A204.1 (cell line): ENCODE measurements at regions not wholly inside any gene's neighbourhood (a gene's known extent, or its start where the extent isn't known, plus 50 kb on each side); places are given as distances from the start of the nearest gene placed in this dataset.
"Not testable (repeated sequence)": the region's sequence is repeated elsewhere in the genome, so short reads cannot be mapped to it uniquely, and the experiment has no call there.

ENCODE experiments used
- FAIRE-seq: peaks from 2 replicates; lab custom pipeline; 2012; peaks lifted over from hg19 to GRCh38; lab: Jason Lieb, UNC

DNA sequence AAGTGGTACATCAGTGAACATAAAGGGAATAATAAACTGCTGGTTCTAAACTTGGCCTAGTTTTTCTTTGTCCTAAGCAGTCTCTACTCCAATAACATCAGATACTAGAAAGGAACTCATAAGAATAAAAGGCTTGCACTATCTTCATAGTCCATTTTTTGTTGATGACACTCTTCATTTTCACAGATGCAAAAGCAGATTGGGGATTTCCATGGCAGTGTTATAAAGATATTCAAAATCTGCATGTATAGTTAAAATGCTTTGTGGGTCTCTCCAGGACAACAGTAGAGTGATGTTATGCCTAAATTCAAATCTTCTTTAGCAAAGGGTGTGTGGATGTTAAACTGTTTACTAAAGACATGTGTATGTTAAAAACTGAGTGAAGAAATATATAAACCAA is 745.8 kb downstream of the TRHDE start:
- no peak for FAIRE-seq

DNA sequence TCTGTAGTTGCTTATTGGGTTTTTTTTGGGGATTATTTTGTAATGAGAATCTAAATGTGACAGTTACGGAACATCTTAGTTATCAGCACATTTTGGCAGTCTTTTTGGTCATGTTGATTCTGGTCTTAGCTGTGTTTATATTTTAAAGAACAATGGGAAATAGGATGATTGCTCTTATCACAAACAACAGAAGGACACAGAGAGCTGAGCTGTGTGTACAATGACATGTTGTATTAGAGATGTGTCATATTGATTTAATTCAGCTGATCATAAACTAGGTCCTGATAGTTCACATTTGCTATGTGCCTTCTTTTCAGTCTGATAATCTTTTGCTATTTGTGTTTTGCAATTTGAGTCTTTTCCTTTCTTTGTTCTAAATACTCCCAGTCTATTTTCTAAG is 781.7 kb downstream of the TRHDE start:
- FAIRE-seq, result no peak

DNA sequence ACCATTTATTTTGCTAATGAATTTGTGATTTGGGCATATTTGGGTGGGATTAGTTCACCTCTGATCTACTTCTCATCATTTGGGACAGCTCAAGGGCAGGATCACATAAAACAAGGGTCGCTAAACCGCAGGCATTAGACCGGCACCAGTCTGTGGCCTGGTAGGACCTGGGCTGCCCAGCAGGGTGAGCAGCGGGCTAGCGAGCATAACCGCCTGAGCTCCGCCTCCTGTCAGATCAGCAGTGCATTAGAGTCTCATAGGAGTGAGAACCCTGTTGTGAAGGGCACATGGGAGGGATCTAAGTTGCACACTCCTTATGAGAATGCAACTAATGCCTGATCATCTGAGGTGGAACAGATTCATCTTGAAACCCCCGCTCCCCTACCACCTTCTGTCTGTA is 785.3 kb downstream of the TRHDE start:
- FAIRE-seq, result no peak

DNA sequence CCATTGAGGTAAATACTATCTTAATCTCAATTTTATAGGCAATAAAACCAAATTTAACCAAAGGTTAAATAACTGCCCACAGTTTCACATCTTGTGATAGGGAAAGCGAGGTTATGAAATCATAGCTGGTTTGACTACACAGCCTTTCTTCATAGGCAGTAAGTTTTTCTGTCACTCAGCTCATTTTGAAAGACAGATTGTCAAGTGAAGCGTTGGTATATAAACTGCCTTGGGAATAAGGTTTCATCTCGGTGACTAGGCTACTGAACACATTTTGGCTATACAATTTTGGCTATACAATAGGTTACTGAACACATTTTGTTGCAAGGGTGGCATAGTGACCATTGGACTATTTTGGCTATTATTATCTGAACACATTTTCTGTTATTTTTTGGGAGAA is 793.7 kb downstream of the TRHDE start:
- FAIRE-seq, result no peak

DNA sequence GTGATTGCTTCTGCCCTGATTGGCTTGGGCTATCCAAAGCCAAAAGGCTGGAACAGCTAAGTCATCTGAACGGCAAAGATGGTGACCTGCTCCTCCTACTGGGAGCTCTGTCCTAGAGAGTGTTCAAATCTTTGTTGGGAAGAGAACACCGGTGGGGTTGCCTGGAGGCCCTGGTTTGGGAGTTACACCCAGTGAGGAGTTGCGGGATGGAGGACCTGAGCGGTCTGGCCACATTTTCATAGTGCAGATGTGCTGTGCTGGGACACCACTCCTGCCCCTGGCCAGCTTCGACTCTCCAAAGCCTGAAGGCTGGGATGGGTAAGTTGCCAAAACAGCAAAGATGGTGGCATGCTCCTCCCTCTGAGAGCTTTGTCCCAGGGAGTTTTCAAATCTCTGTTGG is 795.4 kb downstream of the TRHDE start:
- no peak for FAIRE-seq

DNA sequence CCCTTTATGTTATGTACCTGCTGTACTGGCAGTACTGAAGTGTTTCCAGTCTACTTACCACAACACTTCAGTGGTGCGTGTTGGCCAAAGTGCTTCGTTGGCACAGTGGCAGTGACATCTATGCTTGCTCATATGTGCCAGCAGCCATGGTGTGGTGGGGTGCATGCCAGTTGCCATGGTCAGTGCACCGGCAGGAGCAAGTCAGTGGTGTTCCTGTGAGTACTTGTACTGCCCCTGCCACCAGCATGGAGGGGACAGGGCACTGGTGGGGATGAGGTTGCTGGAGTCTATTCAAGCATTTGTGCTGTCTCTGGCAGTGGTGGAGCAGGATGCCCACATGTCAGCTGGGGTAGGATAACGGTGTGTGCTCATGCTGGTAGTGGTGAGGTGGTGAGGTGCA is 800.0 kb downstream of the TRHDE start:
- no peak for FAIRE-seq

DNA sequence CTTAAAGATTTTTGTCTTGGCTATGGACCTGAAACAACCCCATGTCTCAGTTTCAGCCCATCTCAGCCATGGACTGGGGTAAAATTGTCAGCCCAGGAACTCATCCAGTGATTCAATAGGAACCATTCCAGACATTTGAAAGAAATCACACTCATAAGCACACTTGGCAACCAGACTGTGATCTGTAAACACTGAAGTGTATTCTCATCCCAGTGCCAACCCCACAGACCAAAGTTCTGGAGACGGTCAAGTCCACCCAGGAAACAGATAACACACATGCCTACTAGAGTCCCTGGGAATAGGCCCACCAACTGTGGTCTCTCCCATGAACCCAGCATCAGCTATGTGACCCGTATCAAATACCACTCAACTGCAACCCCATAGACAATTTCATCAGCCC is 804.6 kb downstream of the TRHDE start:
- FAIRE-seq, result no peak

DNA sequence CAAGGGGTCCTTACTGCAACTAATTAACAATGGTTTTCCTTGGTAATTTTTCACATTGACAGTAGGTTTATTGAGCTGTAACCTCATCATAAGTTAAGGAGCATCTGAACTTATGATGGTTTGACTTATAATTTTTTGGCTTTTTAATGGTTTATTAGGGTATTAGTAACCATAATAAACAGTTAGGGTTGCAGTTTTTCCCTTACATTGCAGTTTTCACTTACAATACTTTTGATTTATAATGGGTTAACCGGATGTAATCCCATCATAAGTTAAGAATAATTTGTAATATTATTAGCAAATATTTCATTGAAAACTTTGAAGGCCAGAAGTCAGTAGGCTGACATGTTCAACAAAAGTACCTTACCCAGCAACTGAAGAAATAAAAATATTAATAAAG is 811.6 kb downstream of the TRHDE start:
- FAIRE-seq, result no peak

DNA sequence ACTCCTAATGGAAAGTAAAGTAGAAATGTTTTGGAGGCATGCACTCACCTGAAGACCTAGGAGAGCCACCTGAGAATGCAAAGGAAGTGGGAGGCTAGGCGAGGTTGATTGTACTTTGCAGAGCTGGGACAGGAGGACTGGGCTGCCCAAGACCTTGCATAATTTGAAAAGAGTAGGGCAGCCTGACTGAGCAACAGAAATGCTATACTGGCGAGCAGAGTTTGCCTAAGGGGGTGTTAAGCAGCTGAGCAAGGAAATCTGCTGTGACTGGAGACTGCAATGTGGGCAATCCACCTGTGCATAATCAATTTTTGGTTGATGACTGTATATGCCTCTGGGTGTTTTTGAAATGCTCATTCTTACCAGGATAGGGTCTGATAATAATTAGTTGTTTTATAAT is 834.1 kb downstream of the TRHDE start:
- FAIRE-seq, result no peak

DNA sequence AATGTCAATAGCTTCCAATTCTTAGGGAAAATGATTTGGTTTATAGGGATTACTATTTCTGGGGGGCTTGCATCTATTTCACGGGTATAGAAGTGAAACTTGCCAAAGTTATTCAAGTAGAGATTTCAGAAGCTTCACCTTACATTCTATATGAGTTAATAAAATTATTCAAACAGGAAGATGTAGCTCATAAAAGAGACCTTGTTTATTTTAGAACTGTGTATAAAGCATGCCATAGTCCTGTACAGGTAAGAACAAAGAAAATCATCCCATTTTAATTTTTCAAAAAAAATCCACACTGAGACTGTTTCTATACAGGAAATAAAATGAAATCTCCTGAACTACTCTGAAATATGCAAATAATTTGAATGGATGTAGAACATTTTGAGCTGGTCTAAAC is 834.7 kb downstream of the TRHDE start:
- FAIRE-seq, result no peak

DNA sequence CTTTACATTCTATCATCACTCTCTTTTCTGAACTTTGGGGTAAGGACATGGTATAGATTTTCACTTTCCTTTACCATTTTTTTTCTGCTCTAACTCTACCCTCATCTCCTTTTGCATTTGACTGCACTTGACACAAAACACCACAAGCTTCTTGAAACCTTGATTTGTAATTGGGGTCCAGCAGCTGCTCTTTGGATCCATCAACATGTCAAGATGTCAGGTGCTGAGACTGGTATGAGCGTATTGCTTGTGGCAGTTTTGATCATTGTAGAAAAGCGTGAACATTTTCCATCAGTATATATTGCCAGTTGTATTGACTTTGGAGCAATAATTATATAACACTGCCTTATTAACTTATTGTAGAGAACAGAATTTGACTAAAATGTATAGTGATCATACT is 838.6 kb downstream of the TRHDE start:
- FAIRE-seq, result no peak

DNA sequence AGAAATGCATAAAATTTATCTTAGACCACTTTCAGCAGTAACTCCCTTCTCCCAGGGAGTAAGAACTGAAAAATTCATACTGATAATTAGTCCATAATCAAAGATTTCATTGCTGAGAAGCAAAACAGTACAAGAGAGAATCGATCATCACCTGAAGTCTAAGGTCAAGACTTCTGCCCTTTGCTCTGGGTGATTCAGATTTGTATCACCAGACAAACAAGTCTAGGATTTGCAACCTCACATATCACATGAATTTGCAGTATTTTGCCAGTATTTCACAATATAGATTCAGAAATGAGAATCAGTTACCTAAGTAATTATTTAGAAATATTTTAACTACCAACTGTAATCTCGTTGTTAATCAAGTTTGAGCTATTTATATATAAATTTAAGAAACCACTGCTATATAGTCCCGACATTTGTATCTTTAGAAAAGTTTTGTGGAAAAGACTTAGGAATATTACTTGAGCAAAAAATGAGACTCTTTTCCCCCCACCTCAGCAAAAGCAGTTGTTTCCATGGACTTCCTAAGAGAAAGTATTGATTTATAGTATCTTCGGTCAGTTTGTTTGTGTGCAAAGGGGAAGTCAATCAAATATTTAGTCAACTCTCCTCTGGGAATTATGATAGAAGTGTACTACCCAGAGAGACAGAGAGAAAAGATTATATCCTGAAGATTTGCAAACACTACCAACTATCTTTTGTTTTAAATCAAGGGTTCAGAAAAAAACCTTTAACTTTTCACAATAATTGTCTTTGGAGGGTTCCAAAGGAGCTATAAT is 840.1 kb downstream of the TRHDE start:
- FAIRE-seq, result no peak

DNA sequence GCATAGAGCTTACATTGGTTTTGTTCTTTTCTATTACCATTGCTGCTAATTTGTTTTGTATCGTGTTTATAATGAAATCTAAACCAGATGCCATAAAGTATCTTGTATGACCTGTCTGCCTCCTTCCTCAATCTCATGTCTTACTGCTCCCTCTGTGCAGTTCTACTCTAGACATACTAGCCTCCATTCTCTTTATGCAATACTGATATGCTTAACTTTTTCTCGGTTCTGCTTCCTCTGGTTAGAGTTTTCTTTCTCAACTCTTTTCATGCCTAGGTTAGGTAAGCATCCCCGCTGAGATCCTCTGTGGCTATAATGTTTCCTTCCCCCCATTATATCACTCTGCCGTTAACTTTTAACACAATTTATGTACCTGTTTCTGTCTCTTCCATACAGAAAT is 852.3 kb downstream of the TRHDE start:
- FAIRE-seq, result no peak

DNA sequence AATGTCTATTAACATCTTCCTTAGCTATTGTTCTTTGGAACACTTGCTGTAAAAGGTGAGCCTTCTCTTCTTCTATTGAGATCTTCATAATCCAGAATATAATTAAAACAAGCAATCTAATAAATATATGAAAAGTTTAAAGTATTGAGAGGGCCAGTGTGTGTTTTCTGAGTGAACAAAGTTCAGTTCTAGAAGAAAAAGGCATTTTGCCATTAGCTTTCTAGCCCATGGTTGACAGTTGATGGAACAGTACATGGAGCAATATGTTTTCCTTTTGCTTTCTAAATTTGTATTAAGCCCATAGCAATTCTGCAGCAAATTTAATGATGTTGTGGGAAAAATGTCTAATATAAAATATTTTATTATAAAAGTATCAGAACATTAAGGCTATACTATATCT is 853.0 kb downstream of the TRHDE start:
- FAIRE-seq, result no peak

DNA sequence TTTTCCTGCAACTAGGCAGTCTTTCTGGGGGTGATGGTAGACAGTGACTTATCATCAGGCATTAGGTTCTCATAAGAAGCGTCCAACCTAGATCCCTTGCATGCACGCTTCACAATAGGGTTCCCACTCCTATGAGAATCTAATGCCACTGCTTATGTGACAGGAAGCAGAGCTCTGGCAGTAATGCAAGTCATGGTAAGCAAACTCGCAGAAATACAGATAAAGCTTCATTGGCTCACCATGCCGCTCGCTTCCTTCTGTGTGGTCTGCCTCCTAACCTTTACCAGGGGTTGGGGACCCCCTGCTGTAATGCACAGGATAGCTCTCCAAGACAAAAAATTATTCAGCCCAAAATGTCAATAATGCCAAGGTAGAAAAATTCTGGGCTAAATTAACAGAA is 864.2 kb downstream of the TRHDE start:
- no peak for FAIRE-seq

DNA sequence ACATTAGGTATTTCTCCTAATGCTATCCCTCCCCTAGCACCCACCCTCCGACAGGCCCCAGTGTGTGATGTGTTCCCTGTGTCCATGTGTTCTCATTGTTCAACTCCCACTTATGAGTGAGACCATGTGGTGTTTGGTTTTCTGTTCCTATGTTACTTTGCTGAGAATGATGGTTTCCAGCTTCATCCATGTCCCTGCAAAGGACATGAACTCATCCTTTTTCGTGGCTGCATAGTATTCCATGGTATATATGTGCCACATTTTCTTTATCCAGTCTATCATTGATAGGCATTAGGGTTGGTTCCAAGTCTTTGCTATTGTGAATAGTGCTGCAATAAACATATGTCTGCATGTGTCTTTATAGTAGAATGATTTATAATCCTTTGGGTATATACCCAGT is 867.5 kb downstream of the TRHDE start:
- FAIRE-seq, result not testable (repeated sequence)

DNA sequence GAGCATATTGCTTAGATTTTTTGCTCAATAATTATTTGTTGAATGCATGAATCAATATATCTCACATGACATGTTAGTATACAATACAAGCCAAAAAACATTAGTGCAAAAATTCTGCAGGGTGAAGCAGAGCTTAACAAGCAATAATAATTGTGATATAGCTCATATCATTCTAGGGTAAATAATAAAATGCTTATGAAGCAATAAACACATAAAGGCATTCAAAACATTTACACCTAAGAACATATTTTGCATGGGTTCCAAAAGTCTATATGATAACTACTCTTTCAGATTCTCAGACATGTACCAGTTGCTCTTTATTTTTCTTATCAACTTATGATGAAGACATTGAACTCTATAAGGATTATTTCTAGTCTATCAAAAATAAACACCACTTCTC is 886.2 kb downstream of the TRHDE start:
- no peak for FAIRE-seq

DNA sequence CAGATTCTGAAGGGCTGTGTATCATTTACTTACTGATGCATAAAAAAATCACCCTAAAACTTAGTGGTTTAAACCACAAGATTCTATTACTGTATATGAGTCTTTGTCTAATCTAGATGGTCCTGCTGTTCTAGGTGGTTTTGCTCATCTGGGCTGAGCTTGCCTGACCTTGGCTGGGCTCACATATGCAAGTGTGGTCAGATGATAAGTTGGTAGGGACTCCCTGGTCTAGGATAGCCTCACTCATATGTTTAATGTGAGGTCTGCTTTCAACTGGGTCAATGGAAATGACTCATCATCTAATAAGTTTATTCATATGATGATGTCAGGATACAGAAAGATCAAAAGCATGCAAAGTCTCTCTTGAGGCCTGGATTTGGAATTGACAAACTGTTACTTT is 887.8 kb downstream of the TRHDE start:
- FAIRE-seq, result no peak

DNA sequence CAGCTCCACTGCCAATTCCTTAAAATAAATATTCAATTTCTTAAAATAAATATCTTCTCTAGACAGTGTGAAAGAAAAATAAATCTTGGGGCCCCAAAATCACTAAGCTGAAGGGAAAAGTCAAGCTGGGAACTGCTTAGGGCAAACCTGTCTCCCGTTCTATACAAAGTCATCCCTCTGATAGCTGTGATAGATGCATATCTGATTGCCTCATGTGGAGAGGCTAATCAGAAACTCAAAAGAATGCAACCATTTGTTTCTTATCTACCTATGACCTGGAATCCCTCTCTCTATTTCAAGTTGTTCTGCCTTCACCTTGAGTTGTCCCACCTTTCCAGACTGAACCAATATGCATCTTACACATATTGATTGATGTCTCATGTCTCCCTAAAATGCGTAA is 889.8 kb downstream of the TRHDE start:
- no peak for FAIRE-seq

DNA sequence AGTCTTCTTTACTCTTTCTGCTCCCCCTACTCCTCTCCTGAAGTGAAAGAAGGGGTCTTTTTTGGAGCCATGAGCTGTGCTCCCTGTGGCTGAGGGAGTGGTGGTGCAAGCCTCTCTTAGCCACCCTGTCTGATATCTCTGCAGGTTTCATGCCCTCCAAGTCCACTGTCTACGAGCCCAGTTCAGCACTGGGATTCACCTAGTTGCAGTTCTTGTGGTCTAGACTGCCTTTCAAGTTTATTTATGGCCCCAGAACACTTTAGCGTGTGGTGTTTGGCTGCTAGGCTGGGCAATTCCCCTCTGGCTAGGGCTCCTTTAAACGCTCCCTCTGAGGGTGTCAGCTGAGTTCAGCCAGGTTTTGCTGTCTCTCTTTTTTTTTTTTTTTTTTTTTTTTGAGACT is 908.6 kb downstream of the TRHDE start:
- FAIRE-seq, result no peak

DNA sequence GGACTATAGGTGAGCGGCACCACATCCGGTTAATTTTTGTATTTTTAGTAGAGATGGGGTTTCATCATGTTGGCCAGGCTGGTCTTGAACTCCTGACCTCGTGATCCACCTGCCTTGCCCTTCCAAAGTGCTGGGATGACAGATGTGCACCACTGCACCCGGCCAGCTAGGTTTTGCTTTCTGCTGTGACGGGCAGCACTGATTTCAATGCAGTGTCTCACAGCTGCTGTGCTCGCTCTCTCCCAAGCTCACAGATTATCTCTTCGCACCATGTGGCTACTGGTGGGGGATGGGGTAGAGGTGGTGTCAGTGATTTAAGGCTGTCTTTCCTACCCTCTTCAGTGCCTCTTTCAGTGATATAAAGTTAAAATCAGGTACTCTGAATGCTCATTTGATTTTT is 909.1 kb downstream of the TRHDE start:
- FAIRE-seq, result no peak

DNA sequence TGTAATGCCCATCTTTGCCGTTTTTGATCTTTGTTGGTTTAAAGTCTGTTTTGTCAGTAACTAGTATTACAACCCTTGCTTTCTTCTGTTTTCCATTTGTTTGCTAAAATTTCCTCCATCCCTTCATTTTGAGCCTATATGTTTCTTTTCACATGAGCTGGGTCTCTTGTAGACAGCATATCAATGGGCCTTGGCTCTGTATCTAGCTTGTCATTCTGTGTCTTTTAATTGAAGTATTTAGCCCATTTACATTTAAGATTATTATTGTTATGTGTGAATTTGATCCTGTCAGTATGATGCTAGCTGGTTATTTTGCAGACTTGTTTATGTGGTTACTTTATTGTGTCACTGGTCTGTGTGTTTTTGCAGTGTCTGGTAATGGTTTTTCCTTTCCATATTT is 913.2 kb downstream of the TRHDE start:
- no peak for FAIRE-seq

DNA sequence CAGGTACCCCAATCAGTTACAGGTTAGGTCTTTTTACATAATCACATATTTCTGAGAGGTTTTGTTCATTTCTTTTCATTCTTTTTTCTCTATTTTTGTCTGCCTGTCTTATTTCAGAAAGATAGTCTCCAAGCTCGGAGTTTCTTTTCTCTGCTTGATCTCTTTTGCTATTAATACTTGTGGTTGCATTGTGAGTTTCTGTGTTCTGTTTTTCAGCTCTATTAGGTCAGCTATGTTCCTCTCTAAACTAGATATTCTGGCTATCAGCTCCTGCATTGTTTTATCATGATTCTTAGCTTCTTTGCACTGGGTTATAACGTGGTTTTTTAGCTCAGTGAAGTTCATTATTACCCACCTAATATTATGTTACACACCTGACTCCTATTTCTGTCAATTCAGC is 914.1 kb downstream of the TRHDE start:
- FAIRE-seq, result no peak

DNA sequence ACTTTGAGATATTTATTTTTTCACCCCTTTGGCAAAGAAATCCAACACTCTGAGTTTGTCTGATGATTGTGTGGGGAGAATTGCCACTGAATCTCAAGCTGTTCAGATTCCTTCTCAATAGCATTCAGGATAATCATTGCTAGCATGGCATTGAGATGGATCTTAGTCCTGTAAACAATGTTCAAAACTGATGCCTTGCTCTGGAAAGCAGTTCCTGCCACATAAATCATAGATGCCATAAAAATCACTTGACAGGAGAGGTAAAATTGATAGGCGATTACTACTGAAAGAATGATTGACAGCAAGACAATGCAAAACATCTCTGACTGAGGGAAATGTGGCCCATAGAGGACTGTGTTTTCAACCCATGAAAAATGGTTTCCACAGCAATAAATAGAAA is 915.6 kb downstream of the TRHDE start:
- no peak for FAIRE-seq
